ENCODE measurements at regions not wholly inside any gene's neighbourhood (a gene's known extent, or its start where the extent isn't known, plus 50 kb on each side); places are given as distances from the start of the nearest gene placed in this dataset.

- Histone ChIP-seq H3K9ac (ENCODE audit: low read length in 3 of 3) (no peak overlapping the region), H3K27ac (ENCODE audit: low read depth in 2 of 2, low read length in 2 of 2) (no peak overlapping the region), H3K4me3 (ENCODE audit: low read length in 3 of 3) (no peak overlapping the region), H3K4me1 (ENCODE audit: control insufficient read depth in 2 of 3, insufficient read depth in 2 of 3, low read depth in 1 of 3, low read length in 3 of 3) (no peaks in the 10 kb centered on the region), H3K9me3 (ENCODE audit: control insufficient read depth in 2 of 3, insufficient read depth in 1 of 3, low read length in 3 of 3) (no peaks in the 10 kb centered on the region), H3K36me3 (ENCODE audit: control insufficient read depth in 2 of 3, insufficient read depth in 3 of 3, low read length in 3 of 3) (no peaks in the 10 kb centered on the region), H3K27me3 (ENCODE audit: control insufficient read depth, insufficient read depth, low read length) (no peaks in the 10 kb centered on the region)
- intact Hi-C loops (cut with DNase I) = no loop called here
- DNase-seq (no peak), FAIRE-seq (no peak)
- TF ChIP-seq CTCF (IDR thresholded peaks at IDR 0.05; ENCODE audit: borderline replicate concordance, extremely low read depth, insufficient read depth) = no peak
Observed at GRCh38 chr20:40434122-40434521, 254.9 kb downstream of the MAFB start.

GRCh38 chr20:40433341-40433861 is 255.6 kb downstream of the MAFB start:
- no peaks in the 10 kb centered on the region for H3K4me1 ChIP-seq (ENCODE audit: control insufficient read depth in 2 of 3, insufficient read depth in 2 of 3, low read depth in 1 of 3, low read length in 3 of 3)
- H3K4me3 ChIP-seq (ENCODE audit: low read length in 3 of 3) = no peak overlapping the region
- intact Hi-C loops (cut with DNase I) = no loop called here
- DNase-seq (no peak), FAIRE-seq (no peak)
- H3K27ac ChIP-seq (ENCODE audit: low read depth in 2 of 2, low read length in 2 of 2) = no peak overlapping the region
- H3K9ac ChIP-seq (ENCODE audit: low read length in 3 of 3) = no peak overlapping the region
- no peaks in the 10 kb centered on the region for H3K27me3 ChIP-seq (ENCODE audit: control insufficient read depth, insufficient read depth, low read length)
- no peak for TF ChIP-seq CTCF (IDR thresholded peaks at IDR 0.05; ENCODE audit: borderline replicate concordance, extremely low read depth, insufficient read depth)
- H3K36me3 ChIP-seq (ENCODE audit: control insufficient read depth in 2 of 3, insufficient read depth in 3 of 3, low read length in 3 of 3) = no peaks in the 10 kb centered on the region
- H3K9me3 ChIP-seq (ENCODE audit: control insufficient read depth in 2 of 3, insufficient read depth in 1 of 3, low read length in 3 of 3) = no peaks in the 10 kb centered on the region

- intact Hi-C loops (cut with DNase I) = no loop called here
- Histone ChIP-seq H3K9ac (ENCODE audit: low read length in 3 of 3) (no peak overlapping the region), H3K4me1 (ENCODE audit: control insufficient read depth in 2 of 3, insufficient read depth in 2 of 3, low read depth in 1 of 3, low read length in 3 of 3) (no peaks in the 10 kb centered on the region), H3K27ac (ENCODE audit: low read depth in 2 of 2, low read length in 2 of 2) (no peak overlapping the region), H3K4me3 (ENCODE audit: low read length in 3 of 3) (no peak overlapping the region), H3K36me3 (ENCODE audit: control insufficient read depth in 2 of 3, insufficient read depth in 3 of 3, low read length in 3 of 3) (no peaks in the 10 kb centered on the region), H3K9me3 (ENCODE audit: control insufficient read depth in 2 of 3, insufficient read depth in 1 of 3, low read length in 3 of 3) (no peaks in the 10 kb centered on the region), H3K27me3 (ENCODE audit: control insufficient read depth, insufficient read depth, low read length) (no peaks in the 10 kb centered on the region)
- no peak for FAIRE-seq
- no peak for TF ChIP-seq CTCF (IDR thresholded peaks at IDR 0.05; ENCODE audit: borderline replicate concordance, extremely low read depth, insufficient read depth)
- DNase-seq = no peak
Observed at GRCh38 chr20:40431611-40432010, 257.4 kb downstream of the MAFB start.

GRCh38 chr20:40431112-40431511 is 257.9 kb downstream of the MAFB start:
- DNase-seq = no peak
- no peak for TF ChIP-seq CTCF (IDR thresholded peaks at IDR 0.05; ENCODE audit: borderline replicate concordance, extremely low read depth, insufficient read depth)
- intact Hi-C loops (cut with DNase I) = no loop called here
- FAIRE-seq = no peak
- H3K4me1 ChIP-seq (ENCODE audit: control insufficient read depth in 2 of 3, insufficient read depth in 2 of 3, low read depth in 1 of 3, low read length in 3 of 3) = no peaks in the 10 kb centered on the region
- no peaks in the 10 kb centered on the region for H3K36me3 ChIP-seq (ENCODE audit: control insufficient read depth in 2 of 3, insufficient read depth in 3 of 3, low read length in 3 of 3)
- H3K27ac ChIP-seq (ENCODE audit: low read depth in 2 of 2, low read length in 2 of 2) = no peak overlapping the region
- no peaks in the 10 kb centered on the region for H3K9me3 ChIP-seq (ENCODE audit: control insufficient read depth in 2 of 3, insufficient read depth in 1 of 3, low read length in 3 of 3)
- no peak overlapping the region for H3K4me3 ChIP-seq (ENCODE audit: low read length in 3 of 3)
- H3K9ac ChIP-seq (ENCODE audit: low read length in 3 of 3) = no peak overlapping the region
- H3K27me3 ChIP-seq (ENCODE audit: control insufficient read depth, insufficient read depth, low read length) = no peaks in the 10 kb centered on the region

All from kidney (tissue), 13 donors.